ENCODE measurements at regions not wholly inside any gene's neighbourhood (a gene's known extent, or its start where the extent isn't known, plus 50 kb on each side); places are given as distances from the start of the nearest gene placed in this dataset.

- Histone ChIP-seq H3K36me3 (ENCODE audit: control insufficient read depth, insufficient read depth, low read length) (no peaks in the 10 kb centered on the region), H3K9me1 (ENCODE audit: control insufficient read depth, insufficient read depth, low read length) (no peaks in the 10 kb centered on the region), H3K4me3 (no peak overlapping the region), H3K4me1 (replicated peaks in 1 of 2; ENCODE audit: control insufficient read depth in 2 of 2, insufficient read depth in 2 of 2, low read length in 2 of 2) (no peaks in the 10 kb centered on the region), H3K79me2 (ENCODE audit: control insufficient read depth, insufficient read depth, low read length) (no peaks in the 10 kb centered on the region), H3K9me3 (replicated peaks; ENCODE audit: control insufficient read depth, insufficient read depth, low read depth, low read length) (no peaks in the 10 kb centered on the region), H3K4me2 (ENCODE audit: insufficient read depth, low read length) (no peak overlapping the region), H2AFZ (ENCODE audit: low read depth, low read length) (no peak overlapping the region), H3K27ac (ENCODE audit: extremely low read depth, low read depth, low read length) (no peak overlapping the region), H4K20me1 (replicated peaks; ENCODE audit: control insufficient read depth, insufficient read depth, low read length) (no peaks in the 10 kb centered on the region), H3K27me3 (ENCODE audit: control insufficient read depth in 2 of 2, insufficient read depth in 2 of 2, low read length in 2 of 2) (no peaks in the 10 kb centered on the region), H3K9ac (ENCODE audit: insufficient read depth in 1 of 2, low read depth in 2 of 2, low read length in 2 of 2) (no peak overlapping the region)
- in situ Hi-C loops (cut with MboI) (no loop called here), intact Hi-C loops (cut with micrococcal nuclease) (no loop called here)
- WGBS (ENCODE audit: insufficient coverage, low coverage, missing lambda C conversion rate): 0% methylated on average over 6 of the region's 6 CpGs
- CTCF ChIA-PET (ENCODE audit: low intra/inter-chr PET ratio): no interaction called here
- no peak for ATAC-seq
- DNase-seq (ENCODE audit: extremely low read depth in 1 of 4, low spot score in 3 of 4): no peak
- no peak for FAIRE-seq
- POLR2A ChIA-PET: no interaction called here
- TF ChIP-seq ATF1 (CRISPR knock-in tag; IDR thresholded peaks at IDR 0.05) (no peak), ATF1 (tag; IDR thresholded peaks at IDR 0.05) (no peak), PCBP1 (IDR thresholded peaks at IDR 0.05; ENCODE audit: low read depth, low read length, poor library complexity, severe bottlenecking) (no peak), DEAF1 (CRISPR knock-in tag; IDR thresholded peaks at IDR 0.05) (no peak), BDP1 (IDR thresholded peaks at IDR 0.05; ENCODE audit: insufficient read depth, insufficient read length) (no peak), RBM34 (IDR thresholded peaks at IDR 0.05; ENCODE audit: borderline replicate concordance, insufficient read depth, low read length) (no peak), XRCC5 (IDR thresholded peaks at IDR 0.05; ENCODE audit: low read depth, low read length) (no peak), CEBPZ (IDR thresholded peaks at IDR 0.05; ENCODE audit: borderline replicate concordance, low read depth, low read length) (no peak), MITF (IDR thresholded peaks at IDR 0.05) (no peak), ESRRB (CRISPR knock-in tag; IDR thresholded peaks at IDR 0.05; ENCODE audit: borderline replicate concordance) (no peak), MYC (IDR thresholded peaks at IDR 0.05; ENCODE audit: low read depth, low read length) (no peak), MYC (CRISPR knock-in tag; IDR thresholded peaks at IDR 0.05; ENCODE audit: borderline replicate concordance, low read depth) (no peak)
- no TSS peak for BruUV-seq (replicated peaks)
Measured at GRCh38 chr4:124903995-124904722, 191.6 kb upstream of the ANKRD50 start.
